Hepatocyte (in vitro differentiated cells): ENCODE measurements at regions not wholly inside any gene's neighbourhood (a gene's known extent, or its start where the extent isn't known, plus 50 kb on each side); places are given as distances from the start of the nearest gene placed in this dataset.

Experiments used
- EZH2 ChIP-seq: fragments of 200-600 bp; sonication (generic); IDR thresholded peaks from 2 replicates; pipeline ENCODE4 v1.6.1; 2016; ENCODE audit warnings: antibody characterized with exemption, mild to moderate bottlenecking, borderline replicate concordance
- EZH2phosphoT487 ChIP-seq: fragments of 200-600 bp; sonication (generic); IDR thresholded peaks from one replicate; pipeline ENCODE4 v1.6.1; 2018; ENCODE audit warnings: antibody characterized with exemption, mild to moderate bottlenecking, low read depth, moderate library complexity; ENCODE audit not compliant: unreplicated experiment, severe bottlenecking
- TF ChIP-seq, protein P1 (sequence below): fragments of 200-600 bp; sonication (generic); IDR thresholded peaks from 2 replicates; pipeline ENCODE4 v1.5.1; 2016; ENCODE audit warnings: antibody characterized with exemption, mild to moderate bottlenecking; ENCODE audit not compliant: poor library complexity

DNA sequence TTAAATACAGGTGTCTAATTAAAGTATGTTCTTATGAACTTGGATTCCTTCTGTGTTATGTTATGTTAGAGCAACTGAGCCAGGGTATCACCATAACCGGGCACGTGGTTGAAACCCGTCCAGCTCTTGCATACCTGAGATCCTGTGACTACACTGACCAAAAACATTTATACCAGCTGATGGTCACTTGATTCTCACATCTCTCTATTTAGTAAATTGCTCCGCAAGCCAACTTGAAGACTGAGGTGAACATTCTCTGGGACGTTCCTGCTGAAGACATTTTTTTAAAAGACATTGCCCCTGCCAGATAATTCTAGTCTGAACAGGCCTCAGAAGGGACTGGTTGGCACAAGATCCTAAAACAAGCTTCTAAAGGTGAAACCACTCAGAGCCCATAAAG lies 550.0 kb upstream of the DIPK2B start:
- TF ChIP-seq, protein P1, sequence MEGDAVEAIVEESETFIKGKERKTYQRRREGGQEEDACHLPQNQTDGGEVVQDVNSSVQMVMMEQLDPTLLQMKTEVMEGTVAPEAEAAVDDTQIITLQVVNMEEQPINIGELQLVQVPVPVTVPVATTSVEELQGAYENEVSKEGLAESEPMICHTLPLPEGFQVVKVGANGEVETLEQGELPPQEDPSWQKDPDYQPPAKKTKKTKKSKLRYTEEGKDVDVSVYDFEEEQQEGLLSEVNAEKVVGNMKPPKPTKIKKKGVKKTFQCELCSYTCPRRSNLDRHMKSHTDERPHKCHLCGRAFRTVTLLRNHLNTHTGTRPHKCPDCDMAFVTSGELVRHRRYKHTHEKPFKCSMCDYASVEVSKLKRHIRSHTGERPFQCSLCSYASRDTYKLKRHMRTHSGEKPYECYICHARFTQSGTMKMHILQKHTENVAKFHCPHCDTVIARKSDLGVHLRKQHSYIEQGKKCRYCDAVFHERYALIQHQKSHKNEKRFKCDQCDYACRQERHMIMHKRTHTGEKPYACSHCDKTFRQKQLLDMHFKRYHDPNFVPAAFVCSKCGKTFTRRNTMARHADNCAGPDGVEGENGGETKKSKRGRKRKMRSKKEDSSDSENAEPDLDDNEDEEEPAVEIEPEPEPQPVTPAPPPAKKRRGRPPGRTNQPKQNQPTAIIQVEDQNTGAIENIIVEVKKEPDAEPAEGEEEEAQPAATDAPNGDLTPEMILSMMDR: no peak
- TF ChIP-seq EZH2 (no peak), EZH2phosphoT487 (no peak)
